H9 (cell line): ENCODE measurements at regions not wholly inside any gene's neighbourhood (a gene's known extent, or its start where the extent isn't known, plus 50 kb on each side); places are given as distances from the start of the nearest gene placed in this dataset.

Experiments
- DNase-seq: peaks from one replicate; pipeline ENCODE4 v3.0.0-alpha.2; 2017
- H2AFZ ChIP-seq: one replicate; pipeline ENCODE4 v1.6.1; 2013; ENCODE audit warnings: mild to moderate bottlenecking, low read length, control low read depth, moderate library complexity
- H2AK5ac ChIP-seq: 2 replicates; pipeline ENCODE4 v1.6.1; 2013; ENCODE audit warnings: low read length, control low read depth, mixed read lengths; ENCODE audit not compliant: insufficient read length
- H2BK120ac ChIP-seq: one replicate; pipeline ENCODE4 v1.6.1; 2013; ENCODE audit warnings: low read depth, mild to moderate bottlenecking, low read length, control low read depth, inconsistent platforms; ENCODE audit not compliant: poor library complexity, severe bottlenecking
- H2BK12ac ChIP-seq: 2 replicates; pipeline ENCODE4 v1.6.1; 2013; ENCODE audit warnings: low read length, control low read depth, mixed read lengths, low read depth; ENCODE audit not compliant: insufficient read length
- H2BK15ac ChIP-seq: 2 replicates; pipeline ENCODE4 v1.6.1; 2013; ENCODE audit warnings: low read depth, low read length, control low read depth
- H2BK20ac ChIP-seq: one replicate; pipeline ENCODE4 v1.6.1; 2013; ENCODE audit warnings: low read depth, mild to moderate bottlenecking, low read length, control low read depth, inconsistent platforms; ENCODE audit not compliant: poor library complexity, severe bottlenecking
- H2BK5ac ChIP-seq: 2 replicates; pipeline ENCODE4 v1.6.1; 2013; ENCODE audit warnings: low read length, control low read depth, mixed read lengths; ENCODE audit not compliant: insufficient read length
- H3K14ac ChIP-seq: 2 replicates; pipeline ENCODE4 v1.6.1; 2013; ENCODE audit warnings: low read length, control low read depth; ENCODE audit not compliant: insufficient read depth
- H3K18ac ChIP-seq: 2 replicates; pipeline ENCODE4 v1.6.1; 2013; ENCODE audit warnings: low read depth, mild to moderate bottlenecking, mixed read lengths, low read length, control low read depth; ENCODE audit not compliant: insufficient read length
- H3K23ac ChIP-seq: 2 replicates; pipeline ENCODE4 v1.6.1; 2013; ENCODE audit warnings: low read length, control low read depth, mixed read lengths, low read depth; ENCODE audit not compliant: insufficient read length
- H3K23me2 ChIP-seq: 2 replicates; pipeline ENCODE4 v1.6.1; 2013; ENCODE audit warnings: low read depth, mild to moderate bottlenecking, mixed read lengths, low read length, control low read depth; ENCODE audit not compliant: insufficient read length, poor library complexity, severe bottlenecking
- H3K27ac ChIP-seq: 2 replicates; pipeline ENCODE4 v1.5.1; 2013; ENCODE audit warnings: low read length, control low read depth, mixed read lengths, low read depth; ENCODE audit not compliant: insufficient read length
- H3K27me3 ChIP-seq: 2 replicates; pipeline ENCODE4 v1.6.1; 2013; ENCODE audit warnings: low read length, control low read depth, inconsistent platforms; ENCODE audit not compliant: insufficient read depth
- H3K4ac ChIP-seq: 2 replicates; pipeline ENCODE4 v1.6.1; 2013; ENCODE audit warnings: low read depth, mild to moderate bottlenecking, control low read depth, inconsistent platforms, low read length, moderate library complexity
- H3K4me1 ChIP-seq: 2 replicates; pipeline ENCODE4 v1.6.1; 2013; ENCODE audit warnings: low read length, control low read depth, inconsistent platforms; ENCODE audit not compliant: insufficient read depth
- H3K4me2 ChIP-seq: 2 replicates; pipeline ENCODE4 v1.6.1; 2013; ENCODE audit warnings: low read length, control low read depth, mixed read lengths; ENCODE audit not compliant: insufficient read length, insufficient read depth
- H3K56ac ChIP-seq: 2 replicates; pipeline ENCODE4 v1.6.1; 2013; ENCODE audit warnings: low read depth, mild to moderate bottlenecking, mixed read lengths, low read length, control low read depth; ENCODE audit not compliant: insufficient read length
- H3K79me1 ChIP-seq: 2 replicates; pipeline ENCODE4 v1.6.1; 2013; ENCODE audit warnings: low read depth, mild to moderate bottlenecking, moderate library complexity, low read length, control low read depth, inconsistent platforms; ENCODE audit not compliant: insufficient read depth, poor library complexity, severe bottlenecking
- H3K79me2 ChIP-seq: 2 replicates; pipeline ENCODE4 v1.6.1; 2013; ENCODE audit warnings: low read length, control low read depth, inconsistent platforms; ENCODE audit not compliant: insufficient read depth
- H3K9ac ChIP-seq: 2 replicates; pipeline ENCODE4 v1.6.1; 2013; ENCODE audit warnings: low read length, control low read depth, mixed read lengths; ENCODE audit not compliant: insufficient read length; ENCODE audit errors: extremely low read depth
- H3K9me3 ChIP-seq: one replicate; pipeline ENCODE4 v1.6.1; 2013; ENCODE audit warnings: low read depth, low read length, inconsistent platforms; ENCODE audit not compliant: control insufficient read depth
- H3T11ph ChIP-seq: one replicate; pipeline ENCODE4 v1.6.1; 2013; ENCODE audit warnings: mild to moderate bottlenecking, low read length, control low read depth, inconsistent platforms
- H4K20me1 ChIP-seq: one replicate; pipeline ENCODE4 v1.6.1; 2013; ENCODE audit not compliant: control insufficient read depth, insufficient read length, insufficient read depth
- H4K5ac ChIP-seq: 2 replicates; pipeline ENCODE4 v1.6.1; 2013; ENCODE audit warnings: low read depth, mild to moderate bottlenecking, mixed read lengths, low read length, control low read depth; ENCODE audit not compliant: insufficient read length
- H4K8ac ChIP-seq: replicated peaks from 2 replicates; pipeline ENCODE4 v1.6.1; 2013; ENCODE audit warnings: low read length, control low read depth, mixed read lengths, low read depth; ENCODE audit not compliant: insufficient read length
- H4K91ac ChIP-seq: 2 replicates; pipeline ENCODE4 v1.6.1; 2013; ENCODE audit warnings: low read depth, mild to moderate bottlenecking, moderate library complexity, mixed read lengths, low read length, control low read depth; ENCODE audit not compliant: insufficient read length
- H3K27ac Mint-ChIP-seq, 3 experiments: 2 replicates in 2 of 3; 3 replicates in 1 of 3; pipeline ENCODE4 v1.8.0; 2020 to 2021; ENCODE audit warnings: mixed read lengths in 3 of 3, mild to moderate bottlenecking in 1 of 3, moderate library complexity in 1 of 3
- H3K27me3 Mint-ChIP-seq: 2 replicates; pipeline ENCODE4 v1.8.0; 2021; ENCODE audit warnings: low read depth, mild to moderate bottlenecking, moderate library complexity, mixed read lengths
- H3K36me3 Mint-ChIP-seq, 3 experiments: 2 replicates in 2 of 3; 3 replicates in 1 of 3; pipeline ENCODE4 v1.8.0; 2020 to 2021; ENCODE audit warnings: low read depth in 3 of 3, mixed read lengths in 3 of 3; ENCODE audit not compliant: insufficient read depth in 1 of 3
- H3K4me1 Mint-ChIP-seq, 2 experiments: 2 replicates each; pipeline ENCODE4 v1.8.0; 2020; ENCODE audit warnings: mixed read lengths in 2 of 2
- H3K4me3 Mint-ChIP-seq, 2 experiments: 2 replicates in 1 of 2; 3 replicates in 1 of 2; pipeline ENCODE4 v1.8.0; 2020 to 2021; ENCODE audit warnings: mild to moderate bottlenecking in 2 of 2, mixed read lengths in 2 of 2, moderate library complexity in 1 of 2
- H3K9me3 Mint-ChIP-seq, 2 experiments: 2 replicates in 1 of 2; 3 replicates in 1 of 2; pipeline ENCODE4 v1.8.0; 2020; ENCODE audit warnings: mild to moderate bottlenecking in 2 of 2, mixed read lengths in 2 of 2, moderate library complexity in 1 of 2
- CTCF ChIP-seq: fragments of 200-600 bp; sonication (generic); conservative IDR thresholded peaks from 3 replicates; pipeline ENCODE4 v1.8.0; 2021; ENCODE audit warnings: antibody characterized with exemption, mild to moderate bottlenecking
- WGBS: extraction: QIAGEN DNeasy Blood & Tissue Kit; methylation state at CpG from one replicate; pipeline ENCODE4 v1.1.7; 2013; ENCODE audit warnings: missing lambda C conversion rate, low lambda C conversion rate, mixed read lengths; ENCODE audit not compliant: insufficient read length; ENCODE audit errors: extremely low coverage; 5-methylcytosine and 5-hydroxymethylcytosine counted together

- H3K18ac ChIP-seq = no peak overlapping the region
- H4K91ac ChIP-seq = no peak overlapping the region
- H3K23ac ChIP-seq = no peak overlapping the region
- no peak overlapping the region for H3K9ac ChIP-seq
- H3K4me2 ChIP-seq = no peak overlapping the region
- no peaks in the 10 kb centered on the region for H3K9me3 Mint-ChIP-seq
- H2BK12ac ChIP-seq = no peak overlapping the region
- no peak overlapping the region for H3K27ac ChIP-seq
- H3T11ph ChIP-seq = no peak overlapping the region
- no peaks in the 10 kb centered on the region for H3K4me1 Mint-ChIP-seq
- no peak overlapping the region for H2BK5ac ChIP-seq
- H3K27me3 ChIP-seq = no peaks in the 10 kb centered on the region; the same call in 1 of the 2 replicates
- no peak overlapping the region for H4K8ac ChIP-seq
- no peaks in the 10 kb centered on the region for H3K79me2 ChIP-seq
- H3K27me3 Mint-ChIP-seq = peaks cover 36% of the 10 kb centered on the region
- no peak overlapping the region for H2BK120ac ChIP-seq
- no peak overlapping the region for H2BK15ac ChIP-seq
- H2AFZ ChIP-seq = no peak overlapping the region
- no peak overlapping the region for H3K4ac ChIP-seq
- H4K5ac ChIP-seq = no peak overlapping the region
- no peaks in the 10 kb centered on the region for H4K20me1 ChIP-seq
- no peak overlapping the region for H3K56ac ChIP-seq
- no peaks in the 10 kb centered on the region for H3K9me3 ChIP-seq
- H3K36me3 Mint-ChIP-seq = no peaks in the 10 kb centered on the region
- H3K4me3 Mint-ChIP-seq = no peak overlapping the region
- no peak for DNase-seq
- no peaks in the 10 kb centered on the region for H3K79me1 ChIP-seq
- H3K27ac Mint-ChIP-seq = no peak overlapping the region
- no peak overlapping the region for H2BK20ac ChIP-seq
- H3K4me1 ChIP-seq = no peaks in the 10 kb centered on the region
- H2AK5ac ChIP-seq = no peak overlapping the region
- no peak overlapping the region for H3K14ac ChIP-seq
- H3K23me2 ChIP-seq = no peaks in the 10 kb centered on the region
- WGBS = no CpG with 5 or more reads among the region's 9 CpGs
- no peak for TF ChIP-seq CTCF
Measured at GRCh38 chr5:175235251-175235960, 208.6 kb downstream of the DRD1 start.
